OCI-LY3 (cell line): ENCODE measurements at regions not wholly inside any gene's neighbourhood (a gene's known extent, or its start where the extent isn't known, plus 50 kb on each side); places are given as distances from the start of the nearest gene placed in this dataset.

Source experiments
- CTCF ChIP-seq: fragments of 200-600, 300-600 bp; sonication (generic); IDR thresholded peaks from 2 replicates; pipeline ENCODE4 v1.5.1; 2014; ENCODE audit warnings: antibody characterized with exemption, low read length, low read depth
- EZH2phosphoT487 ChIP-seq: fragments of 200-600 bp; shearing (Covaris generic); IDR thresholded peaks from 2 replicates; pipeline ENCODE4 v1.6.1; 2018; ENCODE audit warnings: antibody characterized with exemption, mixed run types, low read depth

- TF ChIP-seq CTCF, result no peak
- no peak for TF ChIP-seq EZH2phosphoT487
Observed at GRCh38 chr6:87976616-87977015, 71.0 kb upstream of the SPACA1 start.
